H1 (cell line): ENCODE measurements at regions not wholly inside any gene's neighbourhood (a gene's known extent, or its start where the extent isn't known, plus 50 kb on each side); places are given as distances from the start of the nearest gene placed in this dataset.

Experiments used
- CTCF ChIP-seq, 3 experiments: IDR thresholded peaks; 1 replicate in 2 of 3; 2 replicates in 1 of 3; pipeline versions ENCODE4 v1.5.1 to v1.6.1; 2011; ENCODE audit warnings: low read length in 3 of 3, mild to moderate bottlenecking in 3 of 3, inconsistent platforms in 2 of 3, low read depth in 1 of 3, moderate library complexity in 1 of 3; ENCODE audit not compliant: insufficient read depth in 1 of 3; ENCODE audit errors: control extremely low read depth in 1 of 3
- EP300 ChIP-seq, 2 experiments: IDR thresholded peaks; 1 replicate in 1 of 2; 2 replicates in 1 of 2; pipeline ENCODE4 v1.6.1; 2011 to 2012; ENCODE audit warnings: low read depth in 2 of 2, low read length in 2 of 2, mild to moderate bottlenecking in 2 of 2, borderline replicate concordance in 1 of 2, inconsistent platforms in 1 of 2, moderate library complexity in 1 of 2
- KDM1A ChIP-seq: fragments of 200-600, 300-600 bp; sonication (generic); IDR thresholded peaks from 2 replicates; pipeline ENCODE4 v1.7.1; 2016; ENCODE audit warnings: mild to moderate bottlenecking, low read length, borderline replicate concordance
- KDM4A ChIP-seq: IDR thresholded peaks from one replicate; pipeline ENCODE4 v1.7.1; 2012; ENCODE audit warnings: low read depth, mild to moderate bottlenecking, moderate library complexity, low read length, inconsistent platforms; ENCODE audit not compliant: severe bottlenecking
- KDM5A ChIP-seq: fragments of 200-600 bp; IDR thresholded peaks from 2 replicates; pipeline ENCODE4 v1.7.1; 2012; ENCODE audit warnings: mild to moderate bottlenecking, low read length, inconsistent platforms, mixed read lengths
- NRF1 ChIP-seq: IDR thresholded peaks from 2 replicates; pipeline ENCODE4 v1.6.1; 2011; ENCODE audit warnings: mild to moderate bottlenecking, low read depth, low read length, improper control_type of control experiment
- SP2 ChIP-seq: IDR thresholded peaks from 2 replicates; pipeline ENCODE4 v1.6.1; 2012; ENCODE audit warnings: mild to moderate bottlenecking, low read length, inconsistent platforms

GRCh38 chr1:199064971-199065370 lies 426.1 kb downstream of the PTPRC start:
- TF ChIP-seq KDM4A (no peak), KDM5A (no peak), SP2 (no peak), EP300 (IDR thresholded peaks at IDR 0.05; ENCODE audit: borderline replicate concordance in 1 of 2, low read depth in 2 of 2, low read length in 2 of 2) (no peak), CTCF (IDR thresholded peaks at IDR 0.05; ENCODE audit: control extremely low read depth in 1 of 3, insufficient read depth in 1 of 3, low read depth in 1 of 3, low read length in 3 of 3) (no peak), KDM1A (no peak), NRF1 (no peak)
